Endothelial cell of umbilical vein (primary cell): ENCODE measurements at regions not wholly inside any gene's neighbourhood (a gene's known extent, or its start where the extent isn't known, plus 50 kb on each side); places are given as distances from the start of the nearest gene placed in this dataset.

Experiments
- BruUV-seq: library from RNA; stranded (reverse); fragments of 400-500 nt; replicated peaks from 2 replicates; lab custom pipeline; 2021; lab: Mats Ljungman, UMichigan
- CTCF ChIA-PET: fragments of 300-600, 350-600 bp; sonication (Branson Sonifier 250); formaldehyde crosslinking; loops from one replicate; lab custom pipeline; 2021; ENCODE audit warnings: antibody characterized with exemption, inconsistent platforms; lab: Charles Lee
- POLR2A ChIA-PET: fragments of 300-600, 350-600 bp; sonication (Branson Sonifier 250); formaldehyde crosslinking; loops from one replicate; lab custom pipeline; 2021; ENCODE audit warnings: antibody characterized with exemption, inconsistent platforms; lab: Charles Lee
- DNase-seq: peaks from one replicate; pipeline ENCODE4 v3.0.0-alpha.2; 2011; ENCODE audit warnings: low read depth, low spot score
- FAIRE-seq: peaks from 2 replicates; lab custom pipeline; 2011; peaks lifted over from hg19 to GRCh38; lab: Jason Lieb, UNC
- H2AFZ ChIP-seq: 2 replicates; pipeline ENCODE4 v1.6.0; 2012; ENCODE audit warnings: low read depth, low read length, control low read depth, inconsistent platforms
- H3K27ac ChIP-seq: 2 replicates; pipeline ENCODE4 v1.5.1; 2011; ENCODE audit warnings: low read depth, mild to moderate bottlenecking, control low read depth, low read length, moderate library complexity; ENCODE audit not compliant: insufficient read depth
- H3K27me3 ChIP-seq, 2 experiments: 2 replicates each; pipeline versions ENCODE4 v1.6.0 to v1.6.1; 2011; ENCODE audit warnings: low read length in 2 of 2, mixed read lengths in 1 of 2; ENCODE audit not compliant: control insufficient read depth in 2 of 2, insufficient read depth in 2 of 2
- H3K36me3 ChIP-seq, 2 experiments: 2 replicates in 1 of 2; 3 replicates in 1 of 2; pipeline ENCODE4 v1.5.1; 2011; ENCODE audit warnings: low read length in 2 of 2, mild to moderate bottlenecking in 1 of 2, moderate library complexity in 1 of 2; ENCODE audit not compliant: control insufficient read depth in 2 of 2, insufficient read depth in 2 of 2; ENCODE audit errors: extremely low read depth in 1 of 2
- H3K4me1 ChIP-seq: 3 replicates; pipeline ENCODE4 v1.5.1; 2011; ENCODE audit warnings: mild to moderate bottlenecking, low read length; ENCODE audit not compliant: control insufficient read depth, insufficient read depth; ENCODE audit errors: extremely low read depth
- H3K4me2 ChIP-seq: 2 replicates; pipeline ENCODE4 v1.6.1; 2011; ENCODE audit warnings: low read length, control low read depth, mixed read lengths; ENCODE audit not compliant: insufficient read depth
- H3K4me3 ChIP-seq, 3 experiments: fragments of 200-600 bp in 1 of 3; sonication (generic), shearing (Covaris generic) in 1 of 3; replicated peaks in 1 of 3; 2 replicates each; pipeline ENCODE4 v1.5.1; 2011 to 2016; ENCODE audit warnings: control low read depth in 3 of 3, low read length in 3 of 3, mild to moderate bottlenecking in 2 of 3, inconsistent platforms in 1 of 3, low read depth in 1 of 3, moderate library complexity in 1 of 3; ENCODE audit not compliant: insufficient read depth in 1 of 3
- H3K79me2 ChIP-seq: 2 replicates; pipeline ENCODE4 v1.6.0; 2012; ENCODE audit warnings: low read length, inconsistent platforms; ENCODE audit not compliant: control insufficient read depth, insufficient read depth
- H3K9ac ChIP-seq: replicated peaks from 2 replicates; pipeline ENCODE3; 2011; ENCODE audit warnings: low read length, control low read depth; ENCODE audit not compliant: insufficient read depth; ENCODE audit errors: extremely low read depth
- H3K9me1 ChIP-seq: replicated peaks from 3 replicates; pipeline ENCODE4 v1.6.0; 2011; ENCODE audit warnings: mild to moderate bottlenecking, low read length; ENCODE audit not compliant: control insufficient read depth, insufficient read depth; ENCODE audit errors: extremely low read depth
- H3K9me3 ChIP-seq: replicated peaks from 2 replicates; pipeline ENCODE4 v1.5.1; 2012; ENCODE audit warnings: low read length, inconsistent platforms; ENCODE audit not compliant: control insufficient read depth, insufficient read depth
- H4K20me1 ChIP-seq: replicated peaks from 2 replicates; pipeline ENCODE3; 2011; ENCODE audit warnings: mild to moderate bottlenecking, low read length; ENCODE audit not compliant: control insufficient read depth, insufficient read depth; ENCODE audit errors: extremely low read depth
- CTCF ChIP-seq, 2 donors: IDR thresholded peaks; 1 replicate in 1 of 2; 2 replicates in 1 of 2; pipeline ENCODE4 v1.5.1; 2011; ENCODE audit warnings: low read length in 2 of 2, mild to moderate bottlenecking in 2 of 2, moderate library complexity in 2 of 2, control low read depth in 1 of 2, inconsistent platforms in 1 of 2, low read depth in 1 of 2; ENCODE audit not compliant: insufficient read depth in 1 of 2; ENCODE audit errors: extremely low read depth in 1 of 2
- EZH2 ChIP-seq: IDR thresholded peaks from 2 replicates; pipeline ENCODE4 v1.6.1; 2012; ENCODE audit warnings: borderline replicate concordance, low read depth, mild to moderate bottlenecking, moderate library complexity, low read length, inconsistent platforms; ENCODE audit not compliant: severe bottlenecking
- GATA2 ChIP-seq: IDR thresholded peaks from 2 replicates; pipeline ENCODE4 v1.7.0; 2011; ENCODE audit warnings: low read depth, mild to moderate bottlenecking, moderate library complexity, mixed read lengths, low read length; ENCODE audit not compliant: insufficient read length, insufficient read depth
- MYC ChIP-seq: IDR thresholded peaks from one replicate; pipeline ENCODE4 v1.6.1; 2011; ENCODE audit warnings: mild to moderate bottlenecking, low read depth, low read length
- POLR2A ChIP-seq: IDR thresholded peaks from 2 replicates; pipeline ENCODE4 v1.6.1; 2012; ENCODE audit warnings: low read depth, mild to moderate bottlenecking, control low read depth, low read length
- POLR2AphosphoS5 ChIP-seq: IDR thresholded peaks from 2 replicates; pipeline ENCODE4 v1.6.1; 2012; ENCODE audit warnings: low read depth, mild to moderate bottlenecking, control low read depth, low read length, moderate library complexity; ENCODE audit not compliant: insufficient read depth
- dilution Hi-C: fragments of 300-500 bp; cut with MboI; formaldehyde crosslinking; loops from one replicate; pipeline ENCODE4 v1.15.0; 2019; ENCODE audit warnings: low sequenced_read_pairs; ENCODE audit not compliant: extremely low pct_ligation_motif_present
- intact Hi-C: fragments of 100-400 bp; cut with micrococcal nuclease; formaldehyde crosslinking; loops from one replicate; pipeline ENCODE4 v1.10.0; 2022
- TF ChIP-seq, protein P1 (sequence below): IDR thresholded peaks from 2 replicates; pipeline ENCODE4 v1.6.1; 2011; ENCODE audit not compliant: insufficient read depth, insufficient read length

GRCh38 chr10:20427821-20428220 lies 469.3 kb downstream of the NEBL start:
- H3K36me3 ChIP-seq: no peaks in the 10 kb centered on the region
- no peak overlapping the region for H3K27ac ChIP-seq
- POLR2A ChIA-PET: no interaction called here
- H3K9me3 ChIP-seq: peaks cover 9% of the 10 kb centered on the region
- H3K4me2 ChIP-seq: no peak overlapping the region
- TF ChIP-seq EZH2 (no peak), POLR2A (no peak), POLR2AphosphoS5 (no peak), MYC (no peak), CTCF (IDR thresholded peaks at IDR 0.05; ENCODE audit: extremely low read depth in 1 of 2, insufficient read depth in 1 of 2, low read depth in 1 of 2, low read length in 2 of 2) (no peak), GATA2 (no peak)
- TF ChIP-seq, protein P1, sequence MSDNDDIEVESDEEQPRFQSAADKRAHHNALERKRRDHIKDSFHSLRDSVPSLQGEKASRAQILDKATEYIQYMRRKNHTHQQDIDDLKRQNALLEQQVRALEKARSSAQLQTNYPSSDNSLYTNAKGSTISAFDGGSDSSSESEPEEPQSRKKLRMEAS: no peak
- intact Hi-C loops (no loop called here), dilution Hi-C loops (no loop called here)
- no peak for DNase-seq
- H3K27me3 ChIP-seq: no peaks in the 10 kb centered on the region
- no peak overlapping the region for H3K9ac ChIP-seq
- no peaks in the 10 kb centered on the region for H3K9me1 ChIP-seq
- no peak overlapping the region for H3K4me3 ChIP-seq
- CTCF ChIA-PET: interaction anchor here (0.9 kb wide), 1 partner anchor 23 kb away, joined by 4 read pairs; no protein-coding TSS in a partner anchor
- no TSS peak for BruUV-seq
- no peak for FAIRE-seq
- no peaks in the 10 kb centered on the region for H4K20me1 ChIP-seq
- H3K4me1 ChIP-seq: no peaks in the 10 kb centered on the region
- H2AFZ ChIP-seq: no peak overlapping the region
- no peaks in the 10 kb centered on the region for H3K79me2 ChIP-seq
